H9 (cell line): ENCODE measurements at regions not wholly inside any gene's neighbourhood (a gene's known extent, or its start where the extent isn't known, plus 50 kb on each side); places are given as distances from the start of the nearest gene placed in this dataset.

Experiments
- DNase-seq: peaks from one replicate; pipeline ENCODE4 v3.0.0-alpha.2; 2017
- H2AFZ ChIP-seq: one replicate; pipeline ENCODE4 v1.6.1; 2013; ENCODE audit warnings: mild to moderate bottlenecking, low read length, control low read depth, moderate library complexity
- H2AK5ac ChIP-seq: 2 replicates; pipeline ENCODE4 v1.6.1; 2013; ENCODE audit warnings: low read length, control low read depth, mixed read lengths; ENCODE audit not compliant: insufficient read length
- H2BK120ac ChIP-seq: one replicate; pipeline ENCODE4 v1.6.1; 2013; ENCODE audit warnings: low read depth, mild to moderate bottlenecking, low read length, control low read depth, inconsistent platforms; ENCODE audit not compliant: poor library complexity, severe bottlenecking
- H2BK12ac ChIP-seq: 2 replicates; pipeline ENCODE4 v1.6.1; 2013; ENCODE audit warnings: low read length, control low read depth, mixed read lengths, low read depth; ENCODE audit not compliant: insufficient read length
- H2BK15ac ChIP-seq: 2 replicates; pipeline ENCODE4 v1.6.1; 2013; ENCODE audit warnings: low read depth, low read length, control low read depth
- H2BK20ac ChIP-seq: one replicate; pipeline ENCODE4 v1.6.1; 2013; ENCODE audit warnings: low read depth, mild to moderate bottlenecking, low read length, control low read depth, inconsistent platforms; ENCODE audit not compliant: poor library complexity, severe bottlenecking
- H2BK5ac ChIP-seq: 2 replicates; pipeline ENCODE4 v1.6.1; 2013; ENCODE audit warnings: low read length, control low read depth, mixed read lengths; ENCODE audit not compliant: insufficient read length
- H3K14ac ChIP-seq: 2 replicates; pipeline ENCODE4 v1.6.1; 2013; ENCODE audit warnings: low read length, control low read depth; ENCODE audit not compliant: insufficient read depth
- H3K18ac ChIP-seq: 2 replicates; pipeline ENCODE4 v1.6.1; 2013; ENCODE audit warnings: low read depth, mild to moderate bottlenecking, mixed read lengths, low read length, control low read depth; ENCODE audit not compliant: insufficient read length
- H3K23ac ChIP-seq: 2 replicates; pipeline ENCODE4 v1.6.1; 2013; ENCODE audit warnings: low read length, control low read depth, mixed read lengths, low read depth; ENCODE audit not compliant: insufficient read length
- H3K23me2 ChIP-seq: 2 replicates; pipeline ENCODE4 v1.6.1; 2013; ENCODE audit warnings: low read depth, mild to moderate bottlenecking, mixed read lengths, low read length, control low read depth; ENCODE audit not compliant: insufficient read length, poor library complexity, severe bottlenecking
- H3K27ac ChIP-seq: 2 replicates; pipeline ENCODE4 v1.5.1; 2013; ENCODE audit warnings: low read length, control low read depth, mixed read lengths, low read depth; ENCODE audit not compliant: insufficient read length
- H3K27me3 ChIP-seq: 2 replicates; pipeline ENCODE4 v1.6.1; 2013; ENCODE audit warnings: low read length, control low read depth, inconsistent platforms; ENCODE audit not compliant: insufficient read depth
- H3K4ac ChIP-seq: 2 replicates; pipeline ENCODE4 v1.6.1; 2013; ENCODE audit warnings: low read depth, mild to moderate bottlenecking, control low read depth, inconsistent platforms, low read length, moderate library complexity
- H3K4me1 ChIP-seq: 2 replicates; pipeline ENCODE4 v1.6.1; 2013; ENCODE audit warnings: low read length, control low read depth, inconsistent platforms; ENCODE audit not compliant: insufficient read depth
- H3K4me2 ChIP-seq: 2 replicates; pipeline ENCODE4 v1.6.1; 2013; ENCODE audit warnings: low read length, control low read depth, mixed read lengths; ENCODE audit not compliant: insufficient read length, insufficient read depth
- H3K56ac ChIP-seq: 2 replicates; pipeline ENCODE4 v1.6.1; 2013; ENCODE audit warnings: low read depth, mild to moderate bottlenecking, mixed read lengths, low read length, control low read depth; ENCODE audit not compliant: insufficient read length
- H3K79me1 ChIP-seq: 2 replicates; pipeline ENCODE4 v1.6.1; 2013; ENCODE audit warnings: low read depth, mild to moderate bottlenecking, moderate library complexity, low read length, control low read depth, inconsistent platforms; ENCODE audit not compliant: insufficient read depth, poor library complexity, severe bottlenecking
- H3K79me2 ChIP-seq: 2 replicates; pipeline ENCODE4 v1.6.1; 2013; ENCODE audit warnings: low read length, control low read depth, inconsistent platforms; ENCODE audit not compliant: insufficient read depth
- H3K9ac ChIP-seq: 2 replicates; pipeline ENCODE4 v1.6.1; 2013; ENCODE audit warnings: low read length, control low read depth, mixed read lengths; ENCODE audit not compliant: insufficient read length; ENCODE audit errors: extremely low read depth
- H3K9me3 ChIP-seq: one replicate; pipeline ENCODE4 v1.6.1; 2013; ENCODE audit warnings: low read depth, low read length, inconsistent platforms; ENCODE audit not compliant: control insufficient read depth
- H3T11ph ChIP-seq: one replicate; pipeline ENCODE4 v1.6.1; 2013; ENCODE audit warnings: mild to moderate bottlenecking, low read length, control low read depth, inconsistent platforms
- H4K20me1 ChIP-seq: one replicate; pipeline ENCODE4 v1.6.1; 2013; ENCODE audit not compliant: control insufficient read depth, insufficient read length, insufficient read depth
- H4K5ac ChIP-seq: 2 replicates; pipeline ENCODE4 v1.6.1; 2013; ENCODE audit warnings: low read depth, mild to moderate bottlenecking, mixed read lengths, low read length, control low read depth; ENCODE audit not compliant: insufficient read length
- H4K8ac ChIP-seq: replicated peaks from 2 replicates; pipeline ENCODE4 v1.6.1; 2013; ENCODE audit warnings: low read length, control low read depth, mixed read lengths, low read depth; ENCODE audit not compliant: insufficient read length
- H4K91ac ChIP-seq: 2 replicates; pipeline ENCODE4 v1.6.1; 2013; ENCODE audit warnings: low read depth, mild to moderate bottlenecking, moderate library complexity, mixed read lengths, low read length, control low read depth; ENCODE audit not compliant: insufficient read length
- H3K27ac Mint-ChIP-seq, 3 experiments: 2 replicates in 2 of 3; 3 replicates in 1 of 3; pipeline ENCODE4 v1.8.0; 2020 to 2021; ENCODE audit warnings: mixed read lengths in 3 of 3, mild to moderate bottlenecking in 1 of 3, moderate library complexity in 1 of 3
- H3K27me3 Mint-ChIP-seq: 2 replicates; pipeline ENCODE4 v1.8.0; 2021; ENCODE audit warnings: low read depth, mild to moderate bottlenecking, moderate library complexity, mixed read lengths
- H3K36me3 Mint-ChIP-seq, 3 experiments: 2 replicates in 2 of 3; 3 replicates in 1 of 3; pipeline ENCODE4 v1.8.0; 2020 to 2021; ENCODE audit warnings: low read depth in 3 of 3, mixed read lengths in 3 of 3; ENCODE audit not compliant: insufficient read depth in 1 of 3
- H3K4me1 Mint-ChIP-seq, 2 experiments: 2 replicates each; pipeline ENCODE4 v1.8.0; 2020; ENCODE audit warnings: mixed read lengths in 2 of 2
- H3K4me3 Mint-ChIP-seq, 2 experiments: 2 replicates in 1 of 2; 3 replicates in 1 of 2; pipeline ENCODE4 v1.8.0; 2020 to 2021; ENCODE audit warnings: mild to moderate bottlenecking in 2 of 2, mixed read lengths in 2 of 2, moderate library complexity in 1 of 2
- H3K9me3 Mint-ChIP-seq, 2 experiments: 2 replicates in 1 of 2; 3 replicates in 1 of 2; pipeline ENCODE4 v1.8.0; 2020; ENCODE audit warnings: mild to moderate bottlenecking in 2 of 2, mixed read lengths in 2 of 2, moderate library complexity in 1 of 2
- WGBS: extraction: QIAGEN DNeasy Blood & Tissue Kit; methylation state at CpG from one replicate; pipeline ENCODE4 v1.1.7; 2013; ENCODE audit warnings: missing lambda C conversion rate, low lambda C conversion rate, mixed read lengths; ENCODE audit not compliant: insufficient read length; ENCODE audit errors: extremely low coverage; 5-methylcytosine and 5-hydroxymethylcytosine counted together
- TF ChIP-seq, protein P1 (sequence below): fragments of 200-600 bp; sonication (generic); conservative IDR thresholded peaks from 3 replicates; pipeline ENCODE4 v1.8.0; 2021; ENCODE audit warnings: antibody characterized with exemption, mild to moderate bottlenecking

DNA sequence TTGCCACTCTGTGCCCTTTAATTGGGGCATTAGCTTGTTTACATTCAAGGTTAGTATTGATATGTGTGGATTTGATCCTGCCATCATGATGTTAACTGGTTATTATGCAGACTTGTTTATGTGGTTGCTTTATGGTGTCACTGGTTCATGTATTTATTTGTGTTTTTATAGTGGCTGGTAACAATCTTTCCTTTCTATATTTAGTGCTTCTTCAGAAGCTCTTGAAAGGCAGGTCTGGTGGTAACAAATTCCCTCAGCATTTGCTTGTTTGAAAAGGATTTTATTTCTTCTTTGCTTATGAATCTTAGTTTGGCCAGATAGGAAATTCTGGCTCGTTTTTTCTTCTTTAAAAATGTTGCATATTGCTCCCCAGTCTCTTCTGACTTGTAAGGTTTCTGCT lies 215.4 kb downstream of the ZC3H11B start:
- no peaks in the 10 kb centered on the region for H3K4me1 Mint-ChIP-seq
- Histone ChIP-seq H3K4me1 (no peaks in the 10 kb centered on the region), H2AK5ac (no peak overlapping the region), H2BK120ac (no peak overlapping the region), H3K79me1 (no peaks in the 10 kb centered on the region), H3K23ac (no peak overlapping the region), H2BK15ac (no peak overlapping the region), H3K79me2 (no peaks in the 10 kb centered on the region), H3K18ac (no peak overlapping the region), H4K5ac (no peak overlapping the region), H2BK12ac (no peak overlapping the region), H3K23me2 (peaks cover 2% of the 10 kb centered on the region), H4K20me1 (no peaks in the 10 kb centered on the region), H4K91ac (no peak overlapping the region), H2AFZ (no peak overlapping the region), H3K27me3 (no peaks in the 10 kb centered on the region), H3K4ac (no peak overlapping the region), H3K9me3 (no peaks in the 10 kb centered on the region), H3T11ph (no peak overlapping the region), H3K27ac (no peak overlapping the region), H3K14ac (no peak overlapping the region), H3K56ac (no peak overlapping the region), H2BK5ac (no peak overlapping the region), H2BK20ac (no peak overlapping the region), H3K4me2 (no peak overlapping the region), H3K9ac (no peak overlapping the region), H4K8ac (no peak overlapping the region)
- H3K9me3 Mint-ChIP-seq: peaks cover 12% of the 10 kb centered on the region in 2 experiments; a peak in 4 of 5 replicates
- no peak overlapping the region for H3K4me3 Mint-ChIP-seq
- no CpG with 5 or more reads among the region's 1 CpG for WGBS
- no peak for DNase-seq
- H3K36me3 Mint-ChIP-seq: peaks cover 0 to 4% (median 2%) of the 10 kb centered on the region in 3 experiments; a peak in 3 of 7 replicates
- no peak overlapping the region for H3K27ac Mint-ChIP-seq
- no peaks in the 10 kb centered on the region for H3K27me3 Mint-ChIP-seq
- TF ChIP-seq, protein P1, sequence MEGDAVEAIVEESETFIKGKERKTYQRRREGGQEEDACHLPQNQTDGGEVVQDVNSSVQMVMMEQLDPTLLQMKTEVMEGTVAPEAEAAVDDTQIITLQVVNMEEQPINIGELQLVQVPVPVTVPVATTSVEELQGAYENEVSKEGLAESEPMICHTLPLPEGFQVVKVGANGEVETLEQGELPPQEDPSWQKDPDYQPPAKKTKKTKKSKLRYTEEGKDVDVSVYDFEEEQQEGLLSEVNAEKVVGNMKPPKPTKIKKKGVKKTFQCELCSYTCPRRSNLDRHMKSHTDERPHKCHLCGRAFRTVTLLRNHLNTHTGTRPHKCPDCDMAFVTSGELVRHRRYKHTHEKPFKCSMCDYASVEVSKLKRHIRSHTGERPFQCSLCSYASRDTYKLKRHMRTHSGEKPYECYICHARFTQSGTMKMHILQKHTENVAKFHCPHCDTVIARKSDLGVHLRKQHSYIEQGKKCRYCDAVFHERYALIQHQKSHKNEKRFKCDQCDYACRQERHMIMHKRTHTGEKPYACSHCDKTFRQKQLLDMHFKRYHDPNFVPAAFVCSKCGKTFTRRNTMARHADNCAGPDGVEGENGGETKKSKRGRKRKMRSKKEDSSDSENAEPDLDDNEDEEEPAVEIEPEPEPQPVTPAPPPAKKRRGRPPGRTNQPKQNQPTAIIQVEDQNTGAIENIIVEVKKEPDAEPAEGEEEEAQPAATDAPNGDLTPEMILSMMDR: no peak
